AG04450 (cell line): ENCODE measurements at regions not wholly inside any gene's neighbourhood (a gene's known extent, or its start where the extent isn't known, plus 50 kb on each side); places are given as distances from the start of the nearest gene placed in this dataset.

ENCODE experiments used
- CTCF ChIA-PET: fragments of 300-600, 350-600 bp; formaldehyde crosslinking; extraction: SDS; loops from one replicate; lab custom pipeline; 2022; ENCODE audit warnings: antibody characterized with exemption, inconsistent platforms; lab: Charles Lee
- POLR2A ChIA-PET: fragments of 350-600 bp; formaldehyde crosslinking; extraction: SDS; loops from one replicate; lab custom pipeline; 2021; ENCODE audit warnings: antibody characterized with exemption, inconsistent platforms; lab: Yijun Ruan, JAX
- DNase-seq: peaks from one replicate; pipeline ENCODE4 v3.0.0-alpha.2; 2011; ENCODE audit warnings: low read depth, low spot score
- H3K27ac ChIP-seq: one replicate; pipeline ENCODE4 v1.5.1; 2012; ENCODE audit warnings: low read depth, low read length, control low read depth
- H3K27me3 ChIP-seq: one replicate; pipeline ENCODE4 v1.6.0; 2012; ENCODE audit warnings: low read length; ENCODE audit not compliant: control insufficient read depth, insufficient read depth
- H3K4me3 ChIP-seq: 2 replicates; pipeline ENCODE4 v1.5.1; 2011; ENCODE audit warnings: mild to moderate bottlenecking, low read depth, low read length, control low read depth
- H3K9me3 ChIP-seq: 2 replicates; pipeline ENCODE4 v1.5.1; 2012; ENCODE audit warnings: low read length; ENCODE audit not compliant: control insufficient read depth, insufficient read depth
- CTCF ChIP-seq: IDR thresholded peaks from 2 replicates; pipeline ENCODE4 v1.5.1; 2011; ENCODE audit warnings: low read depth, low read length, control low read depth, inconsistent platforms

GRCh38 chr1:189289346-189289745 is 1188.3 kb downstream of the BRINP3 start:
- DNase-seq: no peak
- Histone ChIP-seq H3K27me3 (no peaks in the 10 kb centered on the region), H3K9me3 (no peaks in the 10 kb centered on the region), H3K27ac (no peak overlapping the region), H3K4me3 (no peak overlapping the region)
- ChIA-PET POLR2A (no interaction called here), CTCF (no interaction called here)
- no peak for TF ChIP-seq CTCF

- CTCF ChIA-PET: no interaction called here
- POLR2A ChIA-PET: no interaction called here
- TF ChIP-seq CTCF: no peak
Measured at GRCh38 chr1:189301235-189301634, 1176.4 kb downstream of the BRINP3 start.

GRCh38 chr1:189305279-189305678 is 1172.4 kb downstream of the BRINP3 start:
- CTCF ChIA-PET: no interaction called here
- H3K4me3 ChIP-seq: no peak overlapping the region
- no peak for DNase-seq
- H3K27ac ChIP-seq: no peak overlapping the region
- no peak for TF ChIP-seq CTCF
- H3K27me3 ChIP-seq: no peaks in the 10 kb centered on the region
- H3K9me3 ChIP-seq: no peaks in the 10 kb centered on the region
- POLR2A ChIA-PET: no interaction called here

More at GRCh38 chr1:189301235-189301634, 1176.4 kb downstream of the BRINP3 start:
- Histone ChIP-seq H3K4me3 (no peak overlapping the region), H3K27ac (no peak overlapping the region), H3K9me3 (no peaks in the 10 kb centered on the region), H3K27me3 (no peaks in the 10 kb centered on the region)
- DNase-seq: no peak

- no peaks in the 10 kb centered on the region for H3K27me3 ChIP-seq
- ChIA-PET POLR2A (no interaction called here), CTCF (no interaction called here)
- no peaks in the 10 kb centered on the region for H3K9me3 ChIP-seq
- TF ChIP-seq CTCF: no peak
- no peak for DNase-seq
- H3K27ac ChIP-seq: no peak overlapping the region
- H3K4me3 ChIP-seq: no peak overlapping the region
Measured at GRCh38 chr1:189311915-189312314, 1165.7 kb downstream of the BRINP3 start.

- ChIA-PET POLR2A (no interaction called here), CTCF (no interaction called here)
- DNase-seq: no peak
- Histone ChIP-seq H3K9me3 (no peaks in the 10 kb centered on the region), H3K4me3 (no peak overlapping the region), H3K27ac (no peak overlapping the region), H3K27me3 (no peaks in the 10 kb centered on the region)
- TF ChIP-seq CTCF: no peak
Measured at GRCh38 chr1:189312499-189312898, 1165.2 kb downstream of the BRINP3 start.
